ENCODE measurements at regions not wholly inside any gene's neighbourhood (a gene's known extent, or its start where the extent isn't known, plus 50 kb on each side); places are given as distances from the start of the nearest gene placed in this dataset.

GRCh38 chr14:29166507-29166906 lies 399.9 kb downstream of the FOXG1 start:
- in situ Hi-C loops (cut with MboI; ENCODE audit: low pct_unique_long_range_greater_than_20kb, low sequenced_read_pairs) = no loop called here

GRCh38 chr14:29168149-29168548 lies 401.6 kb downstream of the FOXG1 start:
- in situ Hi-C loops (cut with MboI; ENCODE audit: low pct_unique_long_range_greater_than_20kb, low sequenced_read_pairs) = no loop called here
- DNase-seq = no peak

More at GRCh38 chr14:29166507-29166906, 399.9 kb downstream of the FOXG1 start:
- DNase-seq = no peak

- DNase-seq = no peak
- in situ Hi-C loops (cut with MboI; ENCODE audit: low pct_unique_long_range_greater_than_20kb, low sequenced_read_pairs) = no loop called here
Measured at GRCh38 chr14:29169408-29169807, 402.8 kb downstream of the FOXG1 start.

GRCh38 chr14:29175706-29176105 lies 409.1 kb downstream of the FOXG1 start:
- in situ Hi-C loops (cut with MboI; ENCODE audit: low pct_unique_long_range_greater_than_20kb, low sequenced_read_pairs) = no loop called here
- DNase-seq = no peak

GRCh38 chr14:29176876-29177275 lies 410.3 kb downstream of the FOXG1 start:
- no peak for DNase-seq
- in situ Hi-C loops (cut with MboI; ENCODE audit: low pct_unique_long_range_greater_than_20kb, low sequenced_read_pairs) = no loop called here

GRCh38 chr14:29178971-29179370 lies 412.4 kb downstream of the FOXG1 start:
- in situ Hi-C loops (cut with MboI; ENCODE audit: low pct_unique_long_range_greater_than_20kb, low sequenced_read_pairs) = no loop called here
- no peak for DNase-seq

GRCh38 chr14:29191092-29191491 lies 424.5 kb downstream of the FOXG1 start:
- no peak for DNase-seq
- in situ Hi-C loops (cut with MboI; ENCODE audit: low pct_unique_long_range_greater_than_20kb, low sequenced_read_pairs) = no loop called here

GRCh38 chr14:29197557-29197956 lies 431.0 kb downstream of the FOXG1 start:
- DNase-seq = no peak
- in situ Hi-C loops (cut with MboI; ENCODE audit: low pct_unique_long_range_greater_than_20kb, low sequenced_read_pairs) = no loop called here

GRCh38 chr14:29205658-29206057 lies 439.1 kb downstream of the FOXG1 start:
- in situ Hi-C loops (cut with MboI; ENCODE audit: low pct_unique_long_range_greater_than_20kb, low sequenced_read_pairs) = no loop called here
- no peak for DNase-seq

- DNase-seq = no peak
- in situ Hi-C loops (cut with MboI; ENCODE audit: low pct_unique_long_range_greater_than_20kb, low sequenced_read_pairs) = no loop called here
Measured at GRCh38 chr14:29215853-29216252, 449.3 kb downstream of the FOXG1 start.

- in situ Hi-C loops (cut with MboI; ENCODE audit: low pct_unique_long_range_greater_than_20kb, low sequenced_read_pairs) = no loop called here
- DNase-seq = no peak
Measured at GRCh38 chr14:29216268-29217232, 450.0 kb downstream of the FOXG1 start.

GRCh38 chr14:29217813-29218450 lies 451.3 kb downstream of the FOXG1 start:
- in situ Hi-C loops (cut with MboI; ENCODE audit: low pct_unique_long_range_greater_than_20kb, low sequenced_read_pairs) = no loop called here
- no peak for DNase-seq

GRCh38 chr14:29220072-29220471 lies 453.5 kb downstream of the FOXG1 start:
- DNase-seq = no peak
- in situ Hi-C loops (cut with MboI; ENCODE audit: low pct_unique_long_range_greater_than_20kb, low sequenced_read_pairs) = no loop called here

GRCh38 chr14:29220566-29220965 lies 454.0 kb downstream of the FOXG1 start:
- no peak for DNase-seq
- in situ Hi-C loops (cut with MboI; ENCODE audit: low pct_unique_long_range_greater_than_20kb, low sequenced_read_pairs) = no loop called here

GRCh38 chr14:29222006-29222405 lies 455.4 kb downstream of the FOXG1 start:
- in situ Hi-C loops (cut with MboI; ENCODE audit: low pct_unique_long_range_greater_than_20kb, low sequenced_read_pairs) = no loop called here
- DNase-seq = no peak

- in situ Hi-C loops (cut with MboI; ENCODE audit: low pct_unique_long_range_greater_than_20kb, low sequenced_read_pairs) = no loop called here
- DNase-seq = peak; percentile 8
Measured at GRCh38 chr14:29222671-29223268, 456.2 kb downstream of the FOXG1 start.

GRCh38 chr14:29223947-29224346 lies 457.4 kb downstream of the FOXG1 start:
- in situ Hi-C loops (cut with MboI; ENCODE audit: low pct_unique_long_range_greater_than_20kb, low sequenced_read_pairs) = no loop called here
- DNase-seq = no peak

GRCh38 chr14:29227631-29228030 lies 461.0 kb downstream of the FOXG1 start:
- in situ Hi-C loops (cut with MboI; ENCODE audit: low pct_unique_long_range_greater_than_20kb, low sequenced_read_pairs) = no loop called here
- DNase-seq = no peak

GRCh38 chr14:29232153-29232552 lies 465.6 kb downstream of the FOXG1 start:
- DNase-seq = no peak
- in situ Hi-C loops (cut with MboI; ENCODE audit: low pct_unique_long_range_greater_than_20kb, low sequenced_read_pairs) = no loop called here

GRCh38 chr14:29232711-29233110 lies 466.1 kb downstream of the FOXG1 start:
- in situ Hi-C loops (cut with MboI; ENCODE audit: low pct_unique_long_range_greater_than_20kb, low sequenced_read_pairs) = no loop called here
- DNase-seq = no peak
